C4-2B (cell line): ENCODE measurements at regions not wholly inside any gene's neighbourhood (a gene's known extent, or its start where the extent isn't known, plus 50 kb on each side); places are given as distances from the start of the nearest gene placed in this dataset.

ENCODE experiments used
- ZFX ChIP-seq: fragments of 450-650 bp; IDR thresholded peaks from 2 replicates; pipeline ENCODE4 v1.6.1; 2017
- TF ChIP-seq, protein P1 (sequence below): fragments of 450-650 bp; conservative IDR thresholded peaks from 2 replicates; pipeline ENCODE4 v1.5.1; 2017; ENCODE audit warnings: mild to moderate bottlenecking

DNA sequence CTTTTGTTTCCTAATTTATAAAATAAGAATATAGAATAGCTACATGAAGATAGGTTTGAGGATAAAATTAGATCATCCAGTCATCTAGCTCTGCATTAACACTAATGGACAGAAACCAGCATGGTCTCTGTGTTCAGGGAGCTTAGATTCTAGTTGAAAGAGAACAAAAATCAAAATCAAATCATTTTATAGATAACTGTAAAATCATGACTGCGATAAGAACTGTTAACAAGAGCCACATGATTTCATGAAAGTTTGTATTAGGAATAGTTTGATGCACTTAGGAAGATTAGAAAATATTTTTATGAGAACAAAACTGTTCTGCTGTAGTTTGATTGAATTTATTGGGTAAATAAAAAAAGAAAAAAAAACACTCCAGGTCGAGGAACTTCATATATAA, 1074.7 kb downstream of the MAT2B start:
- TF ChIP-seq, protein P1, sequence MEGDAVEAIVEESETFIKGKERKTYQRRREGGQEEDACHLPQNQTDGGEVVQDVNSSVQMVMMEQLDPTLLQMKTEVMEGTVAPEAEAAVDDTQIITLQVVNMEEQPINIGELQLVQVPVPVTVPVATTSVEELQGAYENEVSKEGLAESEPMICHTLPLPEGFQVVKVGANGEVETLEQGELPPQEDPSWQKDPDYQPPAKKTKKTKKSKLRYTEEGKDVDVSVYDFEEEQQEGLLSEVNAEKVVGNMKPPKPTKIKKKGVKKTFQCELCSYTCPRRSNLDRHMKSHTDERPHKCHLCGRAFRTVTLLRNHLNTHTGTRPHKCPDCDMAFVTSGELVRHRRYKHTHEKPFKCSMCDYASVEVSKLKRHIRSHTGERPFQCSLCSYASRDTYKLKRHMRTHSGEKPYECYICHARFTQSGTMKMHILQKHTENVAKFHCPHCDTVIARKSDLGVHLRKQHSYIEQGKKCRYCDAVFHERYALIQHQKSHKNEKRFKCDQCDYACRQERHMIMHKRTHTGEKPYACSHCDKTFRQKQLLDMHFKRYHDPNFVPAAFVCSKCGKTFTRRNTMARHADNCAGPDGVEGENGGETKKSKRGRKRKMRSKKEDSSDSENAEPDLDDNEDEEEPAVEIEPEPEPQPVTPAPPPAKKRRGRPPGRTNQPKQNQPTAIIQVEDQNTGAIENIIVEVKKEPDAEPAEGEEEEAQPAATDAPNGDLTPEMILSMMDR: no peak
- TF ChIP-seq ZFX: no peak
